ENCODE measurements at regions not wholly inside any gene's neighbourhood (a gene's known extent, or its start where the extent isn't known, plus 50 kb on each side); places are given as distances from the start of the nearest gene placed in this dataset.

- Histone ChIP-seq H3K4me3 (ENCODE audit: low read depth, low read length) (no peak overlapping the region), H3K27me3 (ENCODE audit: control insufficient read depth, insufficient read depth, low read length) (no peaks in the 10 kb centered on the region), H3K36me3 (ENCODE audit: control insufficient read depth, insufficient read depth, low read length) (no peaks in the 10 kb centered on the region)
- no peak for DNase-seq (ENCODE audit: low read depth)
- ChIA-PET POLR2A (no interaction called here), CTCF (no interaction called here)
- TF ChIP-seq, protein P1, sequence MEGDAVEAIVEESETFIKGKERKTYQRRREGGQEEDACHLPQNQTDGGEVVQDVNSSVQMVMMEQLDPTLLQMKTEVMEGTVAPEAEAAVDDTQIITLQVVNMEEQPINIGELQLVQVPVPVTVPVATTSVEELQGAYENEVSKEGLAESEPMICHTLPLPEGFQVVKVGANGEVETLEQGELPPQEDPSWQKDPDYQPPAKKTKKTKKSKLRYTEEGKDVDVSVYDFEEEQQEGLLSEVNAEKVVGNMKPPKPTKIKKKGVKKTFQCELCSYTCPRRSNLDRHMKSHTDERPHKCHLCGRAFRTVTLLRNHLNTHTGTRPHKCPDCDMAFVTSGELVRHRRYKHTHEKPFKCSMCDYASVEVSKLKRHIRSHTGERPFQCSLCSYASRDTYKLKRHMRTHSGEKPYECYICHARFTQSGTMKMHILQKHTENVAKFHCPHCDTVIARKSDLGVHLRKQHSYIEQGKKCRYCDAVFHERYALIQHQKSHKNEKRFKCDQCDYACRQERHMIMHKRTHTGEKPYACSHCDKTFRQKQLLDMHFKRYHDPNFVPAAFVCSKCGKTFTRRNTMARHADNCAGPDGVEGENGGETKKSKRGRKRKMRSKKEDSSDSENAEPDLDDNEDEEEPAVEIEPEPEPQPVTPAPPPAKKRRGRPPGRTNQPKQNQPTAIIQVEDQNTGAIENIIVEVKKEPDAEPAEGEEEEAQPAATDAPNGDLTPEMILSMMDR (IDR thresholded peaks at IDR 0.05; ENCODE audit: insufficient read depth, low read depth, low read length), result no peak
Measured at GRCh38 chr6:156110249-156110648, 654.6 kb upstream of the NOX3 start.

GRCh38 chr6:156109713-156110112 is 654.1 kb upstream of the NOX3 start:
- DNase-seq (ENCODE audit: low read depth), result no peak
- TF ChIP-seq, protein P1 (IDR thresholded peaks at IDR 0.05; ENCODE audit: insufficient read depth, low read depth, low read length), result no peak
- ChIA-PET POLR2A (no interaction called here), CTCF (no interaction called here)
- H3K27me3 ChIP-seq (ENCODE audit: control insufficient read depth, insufficient read depth, low read length), result no peaks in the 10 kb centered on the region
- no peaks in the 10 kb centered on the region for H3K36me3 ChIP-seq (ENCODE audit: control insufficient read depth, insufficient read depth, low read length)
- H3K4me3 ChIP-seq (ENCODE audit: low read depth, low read length), result no peak overlapping the region

GRCh38 chr6:156107624-156108101 is 652.0 kb upstream of the NOX3 start:
- ChIA-PET CTCF (no interaction called here), POLR2A (no interaction called here)
- no peaks in the 10 kb centered on the region for H3K36me3 ChIP-seq (ENCODE audit: control insufficient read depth, insufficient read depth, low read length)
- TF ChIP-seq, protein P1 (IDR thresholded peaks at IDR 0.05; ENCODE audit: insufficient read depth, low read depth, low read length), result no peak
- H3K4me3 ChIP-seq (ENCODE audit: low read depth, low read length), result no peak overlapping the region
- H3K27me3 ChIP-seq (ENCODE audit: control insufficient read depth, insufficient read depth, low read length), result no peaks in the 10 kb centered on the region
- no peak for DNase-seq (ENCODE audit: low read depth)

DNA sequence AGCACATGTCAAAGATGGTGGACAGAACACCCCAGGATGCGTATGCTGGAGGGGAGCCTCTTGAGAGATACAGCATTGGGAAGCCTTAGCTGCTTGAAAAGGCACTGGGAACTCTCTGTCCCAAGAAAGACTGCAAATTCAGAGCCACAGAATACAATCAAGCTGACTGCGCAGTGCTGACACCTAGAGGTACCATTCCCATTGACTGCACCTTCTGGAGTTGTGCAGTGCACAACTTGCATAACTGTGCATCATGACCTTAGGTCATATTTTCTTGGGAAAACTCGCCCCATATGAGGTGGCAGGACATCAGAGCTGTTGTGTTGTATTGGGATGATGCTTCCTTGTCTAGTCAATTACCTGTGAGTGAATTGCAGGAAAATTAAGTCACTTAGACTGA is 646.5 kb upstream of the NOX3 start:
- CTCF ChIA-PET, result no interaction called here
- POLR2A ChIA-PET, result no interaction called here
- no peak overlapping the region for H3K4me3 ChIP-seq (ENCODE audit: low read depth, low read length)
- H3K27me3 ChIP-seq (ENCODE audit: control insufficient read depth, insufficient read depth, low read length), result no peaks in the 10 kb centered on the region
- TF ChIP-seq, protein P1 (IDR thresholded peaks at IDR 0.05; ENCODE audit: insufficient read depth, low read depth, low read length), result peak; percentile 6; the same call in 1 of the 2 replicates
- no peak for DNase-seq (ENCODE audit: low read depth)
- H3K36me3 ChIP-seq (ENCODE audit: control insufficient read depth, insufficient read depth, low read length), result no peaks in the 10 kb centered on the region

GRCh38 chr6:156098839-156099238 is 643.2 kb upstream of the NOX3 start:
- Histone ChIP-seq H3K4me3 (ENCODE audit: low read depth, low read length) (no peak overlapping the region), H3K27me3 (ENCODE audit: control insufficient read depth, insufficient read depth, low read length) (no peaks in the 10 kb centered on the region), H3K36me3 (ENCODE audit: control insufficient read depth, insufficient read depth, low read length) (no peaks in the 10 kb centered on the region)
- TF ChIP-seq, protein P1 (IDR thresholded peaks at IDR 0.05; ENCODE audit: insufficient read depth, low read depth, low read length), result no peak
- CTCF ChIA-PET, result no interaction called here
- no peak for DNase-seq (ENCODE audit: low read depth)
- POLR2A ChIA-PET, result no interaction called here
